ENCODE measurements at regions not wholly inside any gene's neighbourhood (a gene's known extent, or its start where the extent isn't known, plus 50 kb on each side); places are given as distances from the start of the nearest gene placed in this dataset.

DNA sequence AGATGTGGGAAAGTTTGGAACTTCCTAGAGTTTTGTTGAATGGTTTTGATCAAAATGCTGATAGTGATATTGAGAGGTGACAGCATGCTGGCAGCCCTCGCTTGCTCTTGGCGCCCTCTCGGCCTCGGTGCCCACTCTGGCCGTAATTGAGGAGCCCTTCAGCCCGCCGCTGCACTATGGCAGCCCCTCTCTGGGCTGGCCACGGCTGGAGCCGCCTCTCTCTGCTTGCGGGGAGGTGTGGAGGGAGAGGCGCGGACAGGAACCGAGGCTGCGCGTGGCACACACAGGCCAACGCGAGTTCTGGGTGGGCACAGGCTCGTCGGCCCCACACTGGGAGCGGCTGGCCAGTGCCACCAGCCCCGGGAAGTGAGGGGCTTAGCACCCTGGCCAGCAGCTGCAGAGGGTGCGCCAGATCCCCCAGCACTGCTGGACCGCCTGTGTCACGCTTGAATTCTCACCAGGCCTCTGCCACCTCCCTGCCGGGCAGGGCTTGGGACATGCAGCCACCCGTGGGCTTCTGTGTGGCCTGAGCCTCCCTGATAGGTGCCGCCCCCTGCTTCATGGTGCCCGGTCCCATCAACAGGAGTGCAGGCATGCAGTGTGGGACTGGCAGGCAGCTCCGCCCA is 488.5 kb downstream of the CYLC2 start:
- H3K9ac ChIP-seq (ENCODE audit: low read depth, low read length): no peak overlapping the region
- no peak overlapping the region for H3K4me3 ChIP-seq (ENCODE audit: low read depth, low read length)
- H3K27ac ChIP-seq (ENCODE audit: low read depth, low read length): no peak overlapping the region
- H3K36me3 ChIP-seq (ENCODE audit: control insufficient read depth, insufficient read depth, low read length): no peaks in the 10 kb centered on the region
- H3K9me3 ChIP-seq (ENCODE audit: control insufficient read depth, insufficient read depth, low read length): no peaks in the 10 kb centered on the region
- H3K27me3 ChIP-seq (ENCODE audit: control insufficient read depth, insufficient read depth, low read length): no peaks in the 10 kb centered on the region
- no peaks in the 10 kb centered on the region for H3K4me1 ChIP-seq (ENCODE audit: control insufficient read depth, insufficient read depth, low read length)

GRCh38 chr9:103485138-103485537 is 490.0 kb downstream of the CYLC2 start:
- H3K9ac ChIP-seq (ENCODE audit: low read depth, low read length): no peak overlapping the region
- no peaks in the 10 kb centered on the region for H3K27me3 ChIP-seq (ENCODE audit: control insufficient read depth, insufficient read depth, low read length)
- no peaks in the 10 kb centered on the region for H3K9me3 ChIP-seq (ENCODE audit: control insufficient read depth, insufficient read depth, low read length)
- no peaks in the 10 kb centered on the region for H3K36me3 ChIP-seq (ENCODE audit: control insufficient read depth, insufficient read depth, low read length)
- H3K27ac ChIP-seq (ENCODE audit: low read depth, low read length): no peak overlapping the region
- H3K4me1 ChIP-seq (ENCODE audit: control insufficient read depth, insufficient read depth, low read length): no peaks in the 10 kb centered on the region
- no peak overlapping the region for H3K4me3 ChIP-seq (ENCODE audit: low read depth, low read length)

GRCh38 chr9:103514767-103515166 is 519.6 kb downstream of the CYLC2 start:
- H3K4me1 ChIP-seq (ENCODE audit: control insufficient read depth, insufficient read depth, low read length): no peaks in the 10 kb centered on the region
- no peaks in the 10 kb centered on the region; the same call in 1 of the 2 replicates for H3K9me3 ChIP-seq (ENCODE audit: control insufficient read depth, insufficient read depth, low read length)
- H3K4me3 ChIP-seq (ENCODE audit: low read depth, low read length): no peak overlapping the region
- H3K27me3 ChIP-seq (ENCODE audit: control insufficient read depth, insufficient read depth, low read length): no peaks in the 10 kb centered on the region
- H3K36me3 ChIP-seq (ENCODE audit: control insufficient read depth, insufficient read depth, low read length): no peaks in the 10 kb centered on the region
- no peak overlapping the region for H3K9ac ChIP-seq (ENCODE audit: low read depth, low read length)
- H3K27ac ChIP-seq (ENCODE audit: low read depth, low read length): no peak overlapping the region

DNA sequence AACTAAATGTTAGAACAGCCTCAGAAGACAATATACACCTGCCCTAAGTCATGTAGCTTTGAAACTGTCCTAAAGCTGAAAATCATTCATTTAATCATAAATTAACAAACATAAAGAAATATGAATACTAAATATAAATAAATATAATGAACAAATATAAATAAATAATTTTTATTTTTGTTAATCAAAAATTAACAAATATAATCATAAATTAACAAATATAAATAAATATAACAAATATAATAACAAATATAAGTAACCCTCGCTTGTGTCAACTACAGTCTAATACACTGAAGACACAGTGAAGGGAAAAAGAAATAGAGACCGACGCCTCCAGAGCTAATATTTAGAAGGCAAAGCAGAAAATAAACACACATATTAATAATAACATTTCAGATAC is 527.3 kb downstream of the CYLC2 start:
- Histone ChIP-seq H3K36me3 (ENCODE audit: control insufficient read depth, insufficient read depth, low read length) (no peaks in the 10 kb centered on the region), H3K27ac (ENCODE audit: low read depth, low read length) (no peak overlapping the region), H3K4me3 (ENCODE audit: low read depth, low read length) (no peak overlapping the region), H3K27me3 (ENCODE audit: control insufficient read depth, insufficient read depth, low read length) (no peaks in the 10 kb centered on the region), H3K9me3 (ENCODE audit: control insufficient read depth, insufficient read depth, low read length) (no peaks in the 10 kb centered on the region; the same call in 1 of the 2 replicates), H3K4me1 (ENCODE audit: control insufficient read depth, insufficient read depth, low read length) (no peaks in the 10 kb centered on the region), H3K9ac (ENCODE audit: low read depth, low read length) (no peak overlapping the region)

- Histone ChIP-seq H3K36me3 (ENCODE audit: control insufficient read depth, insufficient read depth, low read length) (no peaks in the 10 kb centered on the region), H3K9me3 (ENCODE audit: control insufficient read depth, insufficient read depth, low read length) (no peaks in the 10 kb centered on the region), H3K4me3 (ENCODE audit: low read depth, low read length) (no peak overlapping the region), H3K27ac (ENCODE audit: low read depth, low read length) (no peak overlapping the region), H3K4me1 (ENCODE audit: control insufficient read depth, insufficient read depth, low read length) (peaks cover 10% of the 10 kb centered on the region), H3K9ac (ENCODE audit: low read depth, low read length) (no peak overlapping the region), H3K27me3 (ENCODE audit: control insufficient read depth, insufficient read depth, low read length) (no peaks in the 10 kb centered on the region)
Measured at GRCh38 chr9:103530934-103531333, 535.8 kb downstream of the CYLC2 start.

GRCh38 chr9:103533318-103533717 is 538.2 kb downstream of the CYLC2 start:
- no peaks in the 10 kb centered on the region for H3K36me3 ChIP-seq (ENCODE audit: control insufficient read depth, insufficient read depth, low read length)
- H3K27ac ChIP-seq (ENCODE audit: low read depth, low read length): no peak overlapping the region
- H3K9me3 ChIP-seq (ENCODE audit: control insufficient read depth, insufficient read depth, low read length): no peaks in the 10 kb centered on the region
- no peaks in the 10 kb centered on the region for H3K27me3 ChIP-seq (ENCODE audit: control insufficient read depth, insufficient read depth, low read length)
- peaks cover 10% of the 10 kb centered on the region for H3K4me1 ChIP-seq (ENCODE audit: control insufficient read depth, insufficient read depth, low read length)
- no peak overlapping the region for H3K9ac ChIP-seq (ENCODE audit: low read depth, low read length)
- no peak overlapping the region for H3K4me3 ChIP-seq (ENCODE audit: low read depth, low read length)

DNA sequence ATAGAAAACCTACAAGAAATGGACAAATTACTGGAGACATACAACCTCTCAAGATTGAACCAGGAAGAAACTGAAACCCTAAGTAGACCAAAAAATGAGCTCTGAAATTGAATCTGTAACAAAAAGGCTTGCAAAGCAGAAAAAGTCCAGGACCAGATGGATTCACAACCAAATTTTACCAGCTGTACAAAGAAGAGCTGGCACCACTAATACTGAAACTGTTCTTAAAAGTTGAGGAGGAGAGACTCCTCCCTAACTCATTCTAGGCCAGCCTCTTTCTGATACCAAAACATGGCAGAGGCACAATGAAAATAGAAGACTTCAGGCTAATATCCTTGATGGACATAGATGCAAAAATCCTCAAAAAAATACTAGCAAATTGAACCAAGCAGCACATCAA is 542.3 kb downstream of the CYLC2 start:
- Histone ChIP-seq H3K36me3 (ENCODE audit: control insufficient read depth, insufficient read depth, low read length) (no peaks in the 10 kb centered on the region), H3K9me3 (ENCODE audit: control insufficient read depth, insufficient read depth, low read length) (no peaks in the 10 kb centered on the region), H3K9ac (ENCODE audit: low read depth, low read length) (no peak overlapping the region), H3K4me3 (ENCODE audit: low read depth, low read length) (no peak overlapping the region), H3K27ac (ENCODE audit: low read depth, low read length) (no peak overlapping the region), H3K27me3 (ENCODE audit: control insufficient read depth, insufficient read depth, low read length) (no peaks in the 10 kb centered on the region), H3K4me1 (ENCODE audit: control insufficient read depth, insufficient read depth, low read length) (no peaks in the 10 kb centered on the region)

DNA sequence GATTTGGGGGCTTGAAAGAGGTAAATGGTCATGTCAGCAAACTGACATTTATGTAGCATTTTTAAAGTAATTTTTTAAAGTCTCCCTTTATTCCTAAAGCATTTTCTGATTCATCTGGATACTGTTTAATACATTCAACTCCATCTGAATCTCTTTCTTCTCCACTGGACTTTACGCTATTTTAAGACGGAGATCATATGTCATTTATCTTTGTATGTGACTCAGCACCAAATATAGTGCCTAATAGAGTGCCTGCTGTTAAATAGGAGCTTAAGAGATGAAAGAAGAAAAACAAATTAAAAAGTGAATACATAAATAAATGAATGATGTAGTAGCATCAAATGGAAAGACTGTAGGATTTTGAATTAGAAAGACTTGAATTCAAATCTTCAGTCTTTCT is 548.8 kb upstream of the SMC2 start:
- H3K9me3 ChIP-seq (ENCODE audit: control insufficient read depth, insufficient read depth, low read length): no peaks in the 10 kb centered on the region
- H3K27me3 ChIP-seq (ENCODE audit: control insufficient read depth, insufficient read depth, low read length): no peaks in the 10 kb centered on the region
- no peaks in the 10 kb centered on the region for H3K36me3 ChIP-seq (ENCODE audit: control insufficient read depth, insufficient read depth, low read length)
- H3K4me3 ChIP-seq (ENCODE audit: low read depth, low read length): no peak overlapping the region
- H3K27ac ChIP-seq (ENCODE audit: low read depth, low read length): no peak overlapping the region
- H3K9ac ChIP-seq (ENCODE audit: low read depth, low read length): no peak overlapping the region
- no peaks in the 10 kb centered on the region for H3K4me1 ChIP-seq (ENCODE audit: control insufficient read depth, insufficient read depth, low read length)

GRCh38 chr9:103552712-103553111 is 541.4 kb upstream of the SMC2 start:
- no peak overlapping the region for H3K4me3 ChIP-seq (ENCODE audit: low read depth, low read length)
- H3K9ac ChIP-seq (ENCODE audit: low read depth, low read length): no peak overlapping the region
- H3K27me3 ChIP-seq (ENCODE audit: control insufficient read depth, insufficient read depth, low read length): no peaks in the 10 kb centered on the region
- H3K4me1 ChIP-seq (ENCODE audit: control insufficient read depth, insufficient read depth, low read length): no peaks in the 10 kb centered on the region
- no peaks in the 10 kb centered on the region for H3K9me3 ChIP-seq (ENCODE audit: control insufficient read depth, insufficient read depth, low read length)
- no peak overlapping the region for H3K27ac ChIP-seq (ENCODE audit: low read depth, low read length)
- no peaks in the 10 kb centered on the region for H3K36me3 ChIP-seq (ENCODE audit: control insufficient read depth, insufficient read depth, low read length)

DNA sequence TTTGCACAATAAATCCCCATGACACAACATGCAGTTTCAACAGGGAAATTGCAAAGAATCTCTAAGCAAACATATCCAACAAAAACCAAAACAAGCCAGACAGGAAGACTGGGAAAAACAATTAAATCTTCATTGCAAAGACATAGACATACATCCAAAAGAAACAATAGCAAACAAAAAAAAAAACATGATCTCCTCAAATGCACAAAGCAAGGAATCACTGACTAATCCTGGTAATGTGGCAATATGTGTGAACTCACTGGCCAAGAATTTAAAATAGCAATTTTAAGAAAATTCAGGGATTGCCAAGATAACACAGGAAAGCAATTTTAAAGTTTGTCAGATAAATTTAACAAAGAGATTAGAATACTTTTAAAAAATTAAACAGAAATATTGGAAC is 520.1 kb upstream of the SMC2 start:
- H3K27me3 ChIP-seq (ENCODE audit: control insufficient read depth, insufficient read depth, low read length): no peaks in the 10 kb centered on the region
- no peaks in the 10 kb centered on the region for H3K4me1 ChIP-seq (ENCODE audit: control insufficient read depth, insufficient read depth, low read length)
- H3K27ac ChIP-seq (ENCODE audit: low read depth, low read length): no peak overlapping the region
- H3K9me3 ChIP-seq (ENCODE audit: control insufficient read depth, insufficient read depth, low read length): no peaks in the 10 kb centered on the region
- no peak overlapping the region for H3K9ac ChIP-seq (ENCODE audit: low read depth, low read length)
- no peak overlapping the region for H3K4me3 ChIP-seq (ENCODE audit: low read depth, low read length)
- H3K36me3 ChIP-seq (ENCODE audit: control insufficient read depth, insufficient read depth, low read length): no peaks in the 10 kb centered on the region

GRCh38 chr9:103586721-103587120 is 507.4 kb upstream of the SMC2 start:
- Histone ChIP-seq H3K9ac (ENCODE audit: low read depth, low read length) (no peak overlapping the region), H3K27ac (ENCODE audit: low read depth, low read length) (no peak overlapping the region), H3K27me3 (ENCODE audit: control insufficient read depth, insufficient read depth, low read length) (no peaks in the 10 kb centered on the region), H3K36me3 (ENCODE audit: control insufficient read depth, insufficient read depth, low read length) (no peaks in the 10 kb centered on the region), H3K9me3 (ENCODE audit: control insufficient read depth, insufficient read depth, low read length) (peaks cover 11% of the 10 kb centered on the region; the same call in 1 of the 2 replicates), H3K4me3 (ENCODE audit: low read depth, low read length) (no peak overlapping the region), H3K4me1 (ENCODE audit: control insufficient read depth, insufficient read depth, low read length) (no peaks in the 10 kb centered on the region)

DNA sequence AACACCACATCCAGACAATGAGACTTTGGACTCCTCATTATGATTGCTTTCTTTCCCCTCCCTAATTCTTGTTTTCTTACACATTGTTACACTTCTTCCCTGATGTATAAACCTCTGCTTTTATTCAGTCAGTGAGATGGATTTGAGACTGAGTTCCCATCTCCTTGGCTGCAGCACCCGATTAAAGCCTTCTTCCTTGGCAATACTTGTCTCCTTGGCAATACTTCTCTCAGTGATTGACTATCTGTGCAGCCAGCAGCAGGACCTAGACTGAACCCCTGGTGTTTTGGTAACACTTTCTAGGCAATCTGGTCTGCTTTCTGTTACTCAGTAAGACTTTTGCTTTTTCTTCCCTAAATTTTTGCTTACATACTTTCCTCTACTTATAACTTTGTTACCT is 492.8 kb upstream of the SMC2 start:
- H3K4me3 ChIP-seq (ENCODE audit: low read depth, low read length): no peak overlapping the region
- no peaks in the 10 kb centered on the region for H3K36me3 ChIP-seq (ENCODE audit: control insufficient read depth, insufficient read depth, low read length)
- H3K27ac ChIP-seq (ENCODE audit: low read depth, low read length): no peak overlapping the region
- no peaks in the 10 kb centered on the region for H3K4me1 ChIP-seq (ENCODE audit: control insufficient read depth, insufficient read depth, low read length)
- H3K27me3 ChIP-seq (ENCODE audit: control insufficient read depth, insufficient read depth, low read length): no peaks in the 10 kb centered on the region
- peaks cover 35% of the 10 kb centered on the region for H3K9me3 ChIP-seq (ENCODE audit: control insufficient read depth, insufficient read depth, low read length)
- no peak overlapping the region for H3K9ac ChIP-seq (ENCODE audit: low read depth, low read length)
